Thyroid gland (tissue), 4 donors: ENCODE measurements at regions not wholly inside any gene's neighbourhood (a gene's known extent, or its start where the extent isn't known, plus 50 kb on each side); places are given as distances from the start of the nearest gene placed in this dataset.

Experiments
- CTCF ChIP-seq, 6 experiments: fragments of 200-600 bp in 3 of 6; fragments of 450-650 bp in 3 of 6; sonication (generic) in 3 of 6; IDR thresholded peaks; one replicate each; pipeline ENCODE4 v1.5.1; 2016 to 2019; ENCODE audit warnings: antibody characterized with exemption in 6 of 6, mild to moderate bottlenecking in 2 of 6, inconsistent platforms in 1 of 6, moderate library complexity in 1 of 6
- POLR2A ChIP-seq, 2 donors: fragments of 450-650 bp; IDR thresholded peaks; one replicate each; pipeline ENCODE4 v1.6.1; 2017; ENCODE audit warnings: antibody characterized with exemption in 2 of 2, mild to moderate bottlenecking in 2 of 2, moderate library complexity in 1 of 2

DNA sequence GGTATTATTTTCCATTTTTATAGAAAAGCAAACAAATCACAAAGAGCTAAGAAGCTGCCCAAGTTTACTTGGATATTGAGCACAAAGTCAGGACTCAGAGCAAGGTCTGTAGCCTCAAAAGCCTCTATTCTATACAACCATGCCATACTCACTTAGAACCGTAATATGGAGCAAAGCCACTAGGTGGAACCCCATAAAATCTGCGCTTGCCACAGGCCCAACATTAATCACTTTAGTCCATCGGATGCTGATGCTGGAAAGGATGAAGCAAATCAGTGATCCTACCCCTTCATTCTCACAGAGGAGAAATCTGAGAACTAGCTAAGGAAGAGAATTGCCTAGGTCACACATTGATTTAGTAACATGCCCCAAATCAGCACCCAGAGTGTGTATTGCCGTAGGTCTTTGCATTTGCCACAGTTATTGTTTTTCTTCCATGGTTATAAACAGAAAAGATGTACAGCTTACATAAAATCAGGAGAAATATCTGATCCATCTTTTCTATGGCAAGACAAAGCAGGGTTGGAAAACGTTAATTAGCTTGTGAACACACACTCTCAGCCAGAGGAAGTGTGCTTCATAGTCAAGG, 56.7 kb upstream of the RAB38 start:
- TF ChIP-seq CTCF (IDR thresholded peaks at IDR 0.05) (peak in 5 of 6 experiments; percentile 36 to 61 (median 55)), POLR2A (IDR thresholded peaks at IDR 0.05) (no peak)
